Endothelial cell (in vitro differentiated cells): ENCODE measurements at regions not wholly inside any gene's neighbourhood (a gene's known extent, or its start where the extent isn't known, plus 50 kb on each side); places are given as distances from the start of the nearest gene placed in this dataset.

ENCODE experiments used
- DNase-seq: peaks from one replicate; pipeline ENCODE4 v3.0.0; 2021; ENCODE audit warnings: low spot score
- H3K27ac Mint-ChIP-seq: one replicate; pipeline ENCODE4 v1.8.0; 2021; ENCODE audit warnings: mixed read lengths, inconsistent platforms; ENCODE audit not compliant: unreplicated experiment
- H3K27me3 Mint-ChIP-seq: one replicate; pipeline ENCODE4 v1.8.0; 2021; ENCODE audit warnings: mild to moderate bottlenecking, moderate library complexity, mixed read lengths, inconsistent platforms; ENCODE audit not compliant: unreplicated experiment
- H3K36me3 Mint-ChIP-seq: one replicate; pipeline ENCODE4 v1.8.0; 2021; ENCODE audit warnings: mild to moderate bottlenecking, low read depth, mixed read lengths, inconsistent platforms; ENCODE audit not compliant: unreplicated experiment
- H3K4me1 Mint-ChIP-seq: one replicate; pipeline ENCODE4 v1.8.0; 2021; ENCODE audit warnings: mild to moderate bottlenecking, mixed read lengths, inconsistent platforms; ENCODE audit not compliant: unreplicated experiment
- H3K4me3 Mint-ChIP-seq: one replicate; pipeline ENCODE4 v1.8.0; 2021; ENCODE audit warnings: mild to moderate bottlenecking, mixed read lengths, inconsistent platforms; ENCODE audit not compliant: unreplicated experiment
- H3K9me3 Mint-ChIP-seq: one replicate; pipeline ENCODE4 v1.8.0; 2021; ENCODE audit warnings: mixed read lengths, inconsistent platforms; ENCODE audit not compliant: unreplicated experiment
- CTCF ChIP-seq: fragments of 200-600 bp; sonication (generic); IDR thresholded peaks from one replicate; pipeline ENCODE4 v1.5.0; 2021; ENCODE audit warnings: antibody characterized with exemption; ENCODE audit not compliant: unreplicated experiment

- Mint-ChIP-seq H3K27ac (no peak overlapping the region), H3K36me3 (peaks cover 6% of the 10 kb centered on the region), H3K27me3 (peaks cover 7% of the 10 kb centered on the region), H3K9me3 (no peaks in the 10 kb centered on the region), H3K4me3 (no peak overlapping the region), H3K4me1 (peaks cover 27% of the 10 kb centered on the region)
- peak; percentile 82 for TF ChIP-seq CTCF
- no peak for DNase-seq
These were observed 102.7 kb upstream of the DHX15 start for GRCh38 chr4:24686866-24687692.

- H3K4me1 Mint-ChIP-seq: peaks cover 27% of the 10 kb centered on the region
- H3K36me3 Mint-ChIP-seq: peaks cover 10% of the 10 kb centered on the region
- no peak for TF ChIP-seq CTCF
- peaks cover 7% of the 10 kb centered on the region for H3K27me3 Mint-ChIP-seq
- no peak overlapping the region for H3K27ac Mint-ChIP-seq
- no peak for DNase-seq
- no peaks in the 10 kb centered on the region for H3K9me3 Mint-ChIP-seq
- H3K4me3 Mint-ChIP-seq: no peak overlapping the region
These were observed 104.1 kb upstream of the DHX15 start for GRCh38 chr4:24688453-24688852.

- H3K4me1 Mint-ChIP-seq: peaks cover 27% of the 10 kb centered on the region
- peaks cover 7% of the 10 kb centered on the region for H3K27me3 Mint-ChIP-seq
- H3K36me3 Mint-ChIP-seq: peaks cover 10% of the 10 kb centered on the region
- no peak overlapping the region for H3K27ac Mint-ChIP-seq
- H3K4me3 Mint-ChIP-seq: no peak overlapping the region
- H3K9me3 Mint-ChIP-seq: no peaks in the 10 kb centered on the region
- no peak for DNase-seq
- no peak for TF ChIP-seq CTCF
These were observed 104.9 kb upstream of the DHX15 start for GRCh38 chr4:24689212-24689611.

- H3K27me3 Mint-ChIP-seq: peaks cover 7% of the 10 kb centered on the region
- H3K27ac Mint-ChIP-seq: no peak overlapping the region
These were observed 104.9 kb upstream of the SOD3 start for GRCh38 chr4:24690436-24690835.

More at GRCh38 chr4:24690436-24690835, 104.9 kb upstream of the SOD3 start:
- no peak for DNase-seq
- Mint-ChIP-seq H3K36me3 (peaks cover 10% of the 10 kb centered on the region), H3K9me3 (no peaks in the 10 kb centered on the region), H3K4me3 (no peak overlapping the region), H3K4me1 (peaks cover 27% of the 10 kb centered on the region)
- no peak for TF ChIP-seq CTCF
